K562 (cell line): ENCODE measurements at regions not wholly inside any gene's neighbourhood (a gene's known extent, or its start where the extent isn't known, plus 50 kb on each side); places are given as distances from the start of the nearest gene placed in this dataset.

Source experiments
- BCOR ChIP-seq: fragments of 450-650 bp; IDR thresholded peaks from 2 replicates; pipeline ENCODE4 v1.6.1; 2016
- C11orf30 ChIP-seq: fragments of 450-650 bp; IDR thresholded peaks from 2 replicates; pipeline ENCODE4 v1.6.1; 2016; ENCODE audit warnings: low read depth, mild to moderate bottlenecking
- CBX3 ChIP-seq, 2 experiments: IDR thresholded peaks; 1 replicate in 1 of 2; 2 replicates in 1 of 2; pipeline ENCODE4 v1.6.1; 2012; ENCODE audit warnings: inconsistent platforms in 2 of 2, low read length in 2 of 2, borderline replicate concordance in 1 of 2, control low read depth in 1 of 2
- CTCF ChIP-seq, 3 experiments: IDR thresholded peaks in 2 of 3; conservative IDR thresholded peaks in 1 of 3; 2 replicates each; pipeline ENCODE4 v1.5.1; 2011 to 2012; ENCODE audit warnings: low read length in 3 of 3, mild to moderate bottlenecking in 3 of 3, control low read depth in 2 of 3, improper control_type of control experiment in 1 of 3, inconsistent platforms in 1 of 3, low read depth in 1 of 3, mixed read lengths in 1 of 3, moderate library complexity in 1 of 3; ENCODE audit not compliant: insufficient read depth in 2 of 3
- EP300 ChIP-seq: IDR thresholded peaks from 2 replicates; pipeline ENCODE4 v1.6.1; 2012; ENCODE audit warnings: low read length, improper control_type of control experiment
- GTF2F1 ChIP-seq: IDR thresholded peaks from 2 replicates; pipeline ENCODE4 v1.6.1; 2011; ENCODE audit warnings: low read depth, low read length, improper control_type of control experiment
- KDM4B ChIP-seq, 2 experiments: fragments of 450-650 bp in 1 of 2; sonication (generic) in 1 of 2; IDR thresholded peaks; 2 replicates each; pipeline ENCODE4 v1.6.1; 2016 to 2017; ENCODE audit warnings: borderline replicate concordance in 2 of 2, antibody characterized with exemption in 1 of 2, low read depth in 1 of 2, mild to moderate bottlenecking in 1 of 2
- MXI1 ChIP-seq: IDR thresholded peaks from 2 replicates; pipeline ENCODE4 v1.6.1; 2011; ENCODE audit warnings: low read depth, mild to moderate bottlenecking, improper control_type of control experiment, low read length
- MYNN ChIP-seq, 2 experiments: sonication (generic); formaldehyde crosslinking in 1 of 2; IDR thresholded peaks; 2 replicates each; pipeline versions ENCODE4 v1.5.0 to v1.6.1; 2016 to 2020; ENCODE audit warnings: antibody characterized with exemption in 1 of 2, missing genetic modification reagents in 1 of 2
- ZNF24 ChIP-seq: fragments of 450-650 bp; IDR thresholded peaks from 2 replicates; pipeline ENCODE4 v1.6.1; 2016
- ZNF311 ChIP-seq: fragments of 250-450 bp; sonication (Bioruptor Pico); IDR thresholded peaks from 2 replicates; pipeline ENCODE4 v1.4.0; 2020; ENCODE audit warnings: mild to moderate bottlenecking, moderate library complexity

GRCh38 chr7:114356133-114356532 is 58.5 kb upstream of the FOXP2 start:
- TF ChIP-seq KDM4B (IDR thresholded peaks at IDR 0.05; ENCODE audit: borderline replicate concordance in 2 of 2, low read depth in 1 of 2) (no peak), CTCF (IDR thresholded peaks at IDR 0.05 in 2 of 3, conservative IDR thresholded peaks at IDR 0.05 in 1 of 3; ENCODE audit: insufficient read depth in 2 of 3, low read depth in 1 of 3, low read length in 3 of 3) (no peak), ZNF24 (no peak), C11orf30 (no peak), CBX3 (IDR thresholded peaks at IDR 0.05; ENCODE audit: borderline replicate concordance in 1 of 2, low read length in 2 of 2) (no peak), MXI1 (no peak), MYNN (IDR thresholded peaks at IDR 0.05) (no peak), MYNN (CRISPR knock-in tag; IDR thresholded peaks at IDR 0.05) (no peak), ZNF311 (CRISPR knock-in tag) (no peak), BCOR (no peak), GTF2F1 (no peak), EP300 (no peak)
